Glomerular visceral epithelial cell (primary cell): ENCODE measurements at regions not wholly inside any gene's neighbourhood (a gene's known extent, or its start where the extent isn't known, plus 50 kb on each side); places are given as distances from the start of the nearest gene placed in this dataset.

Experiments used
- DNase-seq: peaks from one replicate; pipeline ENCODE4 v3.0.0-alpha.2; 2016; ENCODE audit errors: extremely low spot score

DNA sequence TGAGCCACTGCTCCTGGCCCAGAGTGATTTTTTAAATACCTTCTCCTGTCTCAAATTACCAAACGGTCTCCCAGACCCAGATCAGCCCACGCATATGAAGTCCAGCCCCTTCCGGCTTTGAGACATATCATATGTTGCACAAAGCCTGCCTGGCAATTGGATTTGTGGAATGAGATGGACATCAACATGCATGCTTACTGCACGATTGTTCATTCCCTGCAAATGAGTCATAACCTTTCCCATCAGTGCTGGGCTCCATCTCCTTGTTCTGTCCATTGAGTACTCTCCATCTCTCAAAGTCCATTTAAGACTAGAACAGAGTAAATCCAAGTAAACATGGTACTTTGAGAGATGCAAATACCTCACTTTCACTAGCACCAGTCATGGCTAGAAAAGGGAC lies 612.2 kb upstream of the USP24 start:
- peak; percentile 31 for DNase-seq

GRCh38 chr1:55826381-55827080 lies 611.4 kb upstream of the USP24 start:
- DNase-seq, result no peak

- no peak for DNase-seq
Measured at GRCh38 chr1:55825461-55825860, 610.3 kb upstream of the USP24 start.

DNA sequence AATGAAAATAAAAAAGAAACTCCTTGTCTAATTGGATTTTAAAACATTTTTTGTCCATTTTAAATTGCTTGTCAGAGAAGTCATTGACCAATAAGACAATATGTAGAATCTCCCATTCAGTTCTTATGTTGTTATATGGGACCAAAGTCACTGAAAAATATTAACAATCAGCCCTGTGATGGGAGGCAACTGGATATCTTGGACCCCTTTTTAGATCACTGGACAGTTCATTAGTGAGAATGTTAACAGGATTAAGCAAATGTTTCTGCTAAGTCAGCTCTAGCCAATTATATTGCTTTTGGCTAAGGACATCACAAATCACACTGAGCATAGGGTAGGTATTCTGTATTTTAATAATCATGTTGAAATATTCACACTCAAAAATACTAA lies 609.1 kb upstream of the USP24 start:
- DNase-seq, result no peak

DNA sequence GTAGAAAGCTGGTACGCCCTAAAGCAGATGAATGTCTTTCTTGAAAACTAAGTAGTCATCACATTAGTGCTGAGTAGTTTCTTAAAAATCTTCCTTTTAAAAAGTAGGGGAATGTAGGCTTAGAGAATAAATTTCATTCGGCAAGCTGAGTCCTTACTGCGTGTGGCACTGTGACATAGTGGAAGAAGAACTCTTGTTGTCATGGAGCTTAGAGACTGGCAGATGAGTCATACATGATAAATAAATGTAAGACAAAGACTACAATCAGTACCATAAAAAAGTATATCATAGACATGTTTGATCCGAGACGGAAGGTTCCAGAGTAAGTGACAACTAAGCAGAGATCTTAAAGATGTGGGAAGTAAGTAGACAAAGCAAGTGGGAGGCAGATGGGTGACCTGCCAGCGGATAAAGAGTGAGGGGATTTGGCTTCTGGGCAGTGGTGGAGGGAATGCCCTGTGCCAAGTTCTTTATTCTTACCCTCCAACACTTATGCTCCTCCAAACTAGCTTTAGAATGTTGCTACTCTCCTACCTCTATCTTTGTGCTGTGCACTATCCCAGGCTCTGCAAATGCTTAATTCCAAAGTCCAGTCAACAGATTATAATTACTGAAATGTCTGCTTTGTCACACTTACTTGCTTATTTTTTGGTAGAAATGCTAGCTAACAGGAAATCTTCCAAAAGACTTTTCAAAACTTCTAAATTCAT lies 608.5 kb upstream of the USP24 start:
- no peak for DNase-seq

GRCh38 chr1:55822891-55823290 lies 607.7 kb upstream of the USP24 start:
- no peak for DNase-seq

DNA sequence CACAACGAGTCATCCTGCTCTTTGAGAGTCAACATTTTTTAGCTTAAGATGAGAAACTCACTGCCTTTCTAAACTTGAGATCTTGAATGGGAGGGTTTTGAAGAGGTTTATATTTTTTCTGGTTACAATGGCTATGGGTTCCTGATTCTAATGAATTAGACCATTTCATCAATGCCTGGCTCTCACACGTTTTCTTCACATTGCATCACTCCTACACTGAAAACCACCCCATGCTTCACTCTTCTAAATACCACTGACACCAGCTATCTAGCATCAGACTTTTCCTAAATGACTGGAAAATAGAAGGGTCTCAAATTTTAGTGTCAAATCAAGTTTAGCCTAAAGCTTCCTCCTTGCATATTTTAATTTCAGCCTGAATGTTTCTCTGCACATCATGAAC lies 606.1 kb upstream of the USP24 start:
- DNase-seq, result no peak

DNA sequence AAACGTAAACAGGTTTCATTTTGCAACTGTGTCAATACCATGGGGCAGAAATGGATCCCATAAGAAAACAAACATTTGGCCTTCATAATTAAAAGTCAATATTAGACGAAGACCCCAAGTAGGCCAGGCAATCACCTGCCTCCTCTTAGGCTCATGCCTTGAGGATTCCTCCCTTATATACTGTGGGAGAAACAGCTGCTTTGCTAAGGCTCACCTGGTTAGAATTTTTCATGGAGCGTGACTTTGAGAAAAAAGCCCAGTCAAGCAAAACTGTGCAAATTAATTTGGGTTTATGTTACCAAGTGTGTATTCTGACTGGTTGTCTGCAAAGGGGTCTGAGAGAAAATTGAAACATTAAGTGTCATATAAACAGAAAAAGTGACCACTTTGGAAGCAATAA lies 605.3 kb upstream of the USP24 start:
- no peak for DNase-seq

- no peak for DNase-seq
Measured at GRCh38 chr1:55819011-55819410, 603.8 kb upstream of the USP24 start.

GRCh38 chr1:55816456-55817426 lies 601.6 kb upstream of the USP24 start:
- DNase-seq, result peak; percentile 25

- DNase-seq, result no peak
Measured at GRCh38 chr1:55815745-55816455, 600.7 kb upstream of the USP24 start.

GRCh38 chr1:55814967-55815366 lies 599.8 kb upstream of the USP24 start:
- no peak for DNase-seq

DNA sequence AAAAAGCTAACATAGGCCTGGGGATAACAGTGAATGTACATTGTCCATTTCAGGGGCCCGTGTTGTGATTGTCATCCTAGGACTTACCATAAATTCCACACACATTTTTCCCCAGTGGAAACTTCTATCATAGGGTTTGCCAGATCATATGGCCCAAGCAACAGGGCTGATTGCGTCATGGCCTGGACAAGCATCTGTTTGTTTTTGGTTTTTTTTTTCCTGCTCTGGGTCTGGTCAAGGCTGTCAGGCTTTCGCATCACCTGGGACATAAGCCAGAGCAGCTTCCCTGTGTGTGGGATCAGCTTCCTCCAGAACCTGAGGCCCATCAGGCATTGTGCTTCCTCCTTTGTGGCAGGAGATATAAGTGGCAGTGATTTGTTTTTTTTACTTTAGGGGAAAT lies 598.5 kb upstream of the USP24 start:
- DNase-seq, result no peak

DNA sequence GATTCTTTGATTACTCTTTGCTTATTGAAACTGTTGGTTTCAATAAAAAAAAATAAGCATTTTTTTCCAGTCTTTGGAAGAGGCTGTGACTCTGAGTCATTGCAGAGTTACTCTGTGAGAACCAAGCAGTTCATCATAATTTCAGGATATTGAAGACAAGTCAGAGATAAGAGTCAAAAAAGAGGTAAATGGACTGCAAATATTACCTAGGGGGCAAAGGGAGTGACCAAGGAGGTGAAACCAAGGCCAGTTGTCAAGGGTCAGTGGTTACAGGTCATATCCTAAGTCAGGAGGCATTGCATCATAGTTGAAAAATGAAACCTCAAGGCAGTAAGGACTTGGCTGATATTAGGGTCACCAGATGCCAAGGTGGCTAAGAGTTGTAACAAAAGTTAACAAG lies 597.1 kb upstream of the USP24 start:
- DNase-seq, result no peak

DNA sequence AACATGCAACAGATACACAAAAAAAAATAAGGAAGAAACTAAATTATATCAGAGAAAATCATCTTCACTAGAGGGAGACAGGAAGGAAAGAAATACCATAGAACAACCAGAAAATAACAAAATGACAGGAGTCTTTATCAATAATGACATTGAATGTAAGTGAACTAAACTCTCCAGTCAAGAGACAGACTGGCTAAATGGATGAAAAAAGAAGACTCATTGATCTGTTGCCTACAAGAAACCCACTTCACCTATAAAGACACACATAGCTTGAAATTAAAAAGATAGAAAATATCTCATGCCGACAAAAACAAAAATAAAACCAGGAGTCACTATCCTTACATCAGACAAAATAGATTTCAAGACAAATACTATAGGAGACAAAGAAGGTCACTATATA lies 593.1 kb upstream of the USP24 start:
- no peak for DNase-seq

GRCh38 chr1:55803429-55803828 lies 588.3 kb upstream of the USP24 start:
- no peak for DNase-seq

- DNase-seq, result no peak
Measured at GRCh38 chr1:55801481-55801880, 586.3 kb upstream of the USP24 start.

GRCh38 chr1:55800503-55800902 lies 585.3 kb upstream of the USP24 start:
- DNase-seq, result no peak

DNA sequence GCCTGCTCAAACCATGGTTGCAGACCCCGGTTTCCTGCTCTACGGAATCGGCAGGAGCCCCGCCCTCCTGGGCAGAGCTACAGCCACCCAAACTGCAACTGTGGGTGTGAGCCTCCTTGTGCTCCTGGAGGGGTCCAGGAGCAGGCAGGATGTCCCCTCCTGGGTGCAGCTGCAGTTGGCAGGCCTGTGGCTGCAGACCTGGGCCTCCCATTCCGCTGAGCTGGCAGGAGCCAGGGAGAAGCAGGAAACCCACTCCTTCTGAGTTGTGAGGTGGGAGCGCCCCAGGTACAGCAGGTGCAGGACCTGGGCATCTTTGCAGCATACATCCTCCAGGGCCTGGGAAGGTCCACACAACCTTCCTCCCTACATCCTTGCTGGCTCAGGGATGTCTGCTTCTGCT lies 578.7 kb upstream of the USP24 start:
- no peak for DNase-seq

GRCh38 chr1:55792870-55793269 lies 577.7 kb upstream of the USP24 start:
- no peak for DNase-seq

- DNase-seq, result peak; percentile 51
Measured at GRCh38 chr1:55789466-55789865, 574.3 kb upstream of the USP24 start.

- DNase-seq, result no peak
Measured at GRCh38 chr1:55786396-55786795, 571.2 kb upstream of the USP24 start.
